ENCODE measurements at regions not wholly inside any gene's neighbourhood (a gene's known extent, or its start where the extent isn't known, plus 50 kb on each side); places are given as distances from the start of the nearest gene placed in this dataset.

DNA sequence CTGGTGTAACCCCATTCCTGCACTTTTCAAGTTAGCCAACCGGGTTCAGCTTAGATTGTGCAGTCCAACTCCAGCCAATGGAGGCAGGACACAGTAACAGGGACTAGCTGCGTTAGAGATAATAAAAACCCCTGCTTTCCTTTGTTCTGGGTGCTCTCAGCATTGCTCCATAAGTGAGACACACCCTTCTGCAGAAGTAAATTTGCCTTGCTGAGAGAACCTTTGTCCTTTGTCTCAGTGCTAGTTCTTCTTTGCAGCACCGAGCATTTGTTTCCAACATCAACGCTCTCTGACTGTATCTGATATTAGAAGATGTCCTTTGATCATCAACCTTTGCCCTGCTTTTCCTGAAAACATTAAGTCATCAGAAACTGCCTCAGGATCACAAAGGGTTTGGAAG is 169.5 kb upstream of the OR13F1 start:
- TF ChIP-seq, protein P1, sequence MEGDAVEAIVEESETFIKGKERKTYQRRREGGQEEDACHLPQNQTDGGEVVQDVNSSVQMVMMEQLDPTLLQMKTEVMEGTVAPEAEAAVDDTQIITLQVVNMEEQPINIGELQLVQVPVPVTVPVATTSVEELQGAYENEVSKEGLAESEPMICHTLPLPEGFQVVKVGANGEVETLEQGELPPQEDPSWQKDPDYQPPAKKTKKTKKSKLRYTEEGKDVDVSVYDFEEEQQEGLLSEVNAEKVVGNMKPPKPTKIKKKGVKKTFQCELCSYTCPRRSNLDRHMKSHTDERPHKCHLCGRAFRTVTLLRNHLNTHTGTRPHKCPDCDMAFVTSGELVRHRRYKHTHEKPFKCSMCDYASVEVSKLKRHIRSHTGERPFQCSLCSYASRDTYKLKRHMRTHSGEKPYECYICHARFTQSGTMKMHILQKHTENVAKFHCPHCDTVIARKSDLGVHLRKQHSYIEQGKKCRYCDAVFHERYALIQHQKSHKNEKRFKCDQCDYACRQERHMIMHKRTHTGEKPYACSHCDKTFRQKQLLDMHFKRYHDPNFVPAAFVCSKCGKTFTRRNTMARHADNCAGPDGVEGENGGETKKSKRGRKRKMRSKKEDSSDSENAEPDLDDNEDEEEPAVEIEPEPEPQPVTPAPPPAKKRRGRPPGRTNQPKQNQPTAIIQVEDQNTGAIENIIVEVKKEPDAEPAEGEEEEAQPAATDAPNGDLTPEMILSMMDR (IDR thresholded peaks at IDR 0.05 in 4 of 5, conservative IDR thresholded peaks at IDR 0.05 in 1 of 5), result no peak
- TF ChIP-seq POLR2A (IDR thresholded peaks at IDR 0.05), result no peak
